ENCODE measurements at regions not wholly inside any gene's neighbourhood (a gene's known extent, or its start where the extent isn't known, plus 50 kb on each side); places are given as distances from the start of the nearest gene placed in this dataset.
"Not testable (repeated sequence)": the region's sequence is repeated elsewhere in the genome, so short reads cannot be mapped to it uniquely, and the experiment has no call there.

DNA sequence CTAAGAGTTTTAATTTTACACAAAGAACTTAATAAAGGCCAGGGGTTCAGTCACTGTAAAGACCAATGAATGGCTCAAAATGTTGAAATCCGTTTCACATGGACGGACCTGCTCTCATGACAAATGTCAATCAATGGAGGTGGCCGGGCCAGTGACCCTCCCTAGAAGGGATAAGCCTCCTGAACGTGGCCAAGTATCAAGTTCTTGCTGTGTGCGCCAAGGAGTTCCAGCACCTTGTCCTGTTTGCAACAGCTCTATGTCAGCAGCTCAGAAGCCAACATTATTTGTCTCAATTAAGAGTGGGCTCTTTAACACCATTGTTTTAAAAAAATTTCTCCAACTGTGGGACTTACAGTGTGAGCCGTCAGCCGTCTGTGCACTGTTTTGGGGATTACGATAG, 4028.7 kb upstream of the TPTE start:
- TF ChIP-seq EZH2 (IDR thresholded peaks at IDR 0.05); POLR2AphosphoS5 (IDR thresholded peaks at IDR 0.05; ENCODE audit: borderline replicate concordance, low read depth, low read length): not testable (repeated sequence)

All from SK-N-MC (cell line).